ENCODE measurements at regions not wholly inside any gene's neighbourhood (a gene's known extent, or its start where the extent isn't known, plus 50 kb on each side); places are given as distances from the start of the nearest gene placed in this dataset.

DNA sequence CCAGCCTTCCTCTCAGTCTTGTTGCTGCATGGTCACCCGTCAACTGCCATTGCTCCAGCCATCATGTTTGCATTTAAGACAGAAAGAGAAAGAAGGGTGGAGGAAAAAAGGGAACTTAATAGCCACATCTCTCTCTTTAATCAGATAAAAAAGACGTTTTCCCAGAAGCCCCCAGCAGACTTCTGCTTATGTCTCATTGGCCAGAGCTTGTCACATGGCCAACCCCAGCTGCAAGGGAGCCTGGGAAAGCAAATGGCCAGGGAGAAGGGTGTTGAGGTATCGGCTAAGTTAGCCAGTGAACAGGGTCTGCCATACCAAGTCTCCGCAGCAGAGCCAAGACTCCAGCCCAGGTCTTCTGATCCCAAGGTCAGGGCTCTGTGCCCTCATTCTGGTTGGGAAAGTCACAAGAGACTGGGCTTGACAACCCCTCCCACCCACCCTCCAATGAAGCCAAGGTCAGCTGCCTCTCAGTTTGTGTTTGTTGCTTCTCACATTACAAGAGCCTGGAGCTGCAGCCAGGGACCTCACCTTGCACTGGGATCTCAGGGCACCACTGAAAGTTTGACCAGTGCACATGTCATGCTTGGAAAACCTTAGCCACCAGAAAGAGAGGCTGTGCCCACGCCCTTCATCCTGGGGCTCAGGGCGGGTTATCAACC is 80.3 kb upstream of the LYZL2 start:
- TF ChIP-seq LEF1 (IDR thresholded peaks at IDR 0.05; ENCODE audit: borderline replicate concordance) (no peak), SP1 (IDR thresholded peaks at IDR 0.05) (no peak), SUZ12 (IDR thresholded peaks at IDR 0.05) (no peak), TARDBP (IDR thresholded peaks at IDR 0.05) (no peak), ELF4 (IDR thresholded peaks at IDR 0.05) (no peak), ZNF384 (IDR thresholded peaks at IDR 0.05) (no peak), NFRKB (IDR thresholded peaks at IDR 0.05) (no peak), CTBP1 (IDR thresholded peaks at IDR 0.05; ENCODE audit: borderline replicate concordance) (no peak), FOXK2 (IDR thresholded peaks at IDR 0.05) (no peak)
- TF ChIP-seq, protein P1, sequence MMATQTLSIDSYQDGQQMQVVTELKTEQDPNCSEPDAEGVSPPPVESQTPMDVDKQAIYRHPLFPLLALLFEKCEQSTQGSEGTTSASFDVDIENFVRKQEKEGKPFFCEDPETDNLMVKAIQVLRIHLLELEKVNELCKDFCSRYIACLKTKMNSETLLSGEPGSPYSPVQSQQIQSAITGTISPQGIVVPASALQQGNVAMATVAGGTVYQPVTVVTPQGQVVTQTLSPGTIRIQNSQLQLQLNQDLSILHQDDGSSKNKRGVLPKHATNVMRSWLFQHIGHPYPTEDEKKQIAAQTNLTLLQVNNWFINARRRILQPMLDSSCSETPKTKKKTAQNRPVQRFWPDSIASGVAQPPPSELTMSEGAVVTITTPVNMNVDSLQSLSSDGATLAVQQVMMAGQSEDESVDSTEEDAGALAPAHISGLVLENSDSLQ (IDR thresholded peaks at IDR 0.05) = no peak
